ENCODE measurements at regions not wholly inside any gene's neighbourhood (a gene's known extent, or its start where the extent isn't known, plus 50 kb on each side); places are given as distances from the start of the nearest gene placed in this dataset.

GRCh38 chr2:236805800-236806531 lies 236.3 kb downstream of the ACKR3 start:
- H3K27ac ChIP-seq: no peak overlapping the region
- no peaks in the 10 kb centered on the region for H3K36me3 ChIP-seq
- no peak overlapping the region for H3K4me3 ChIP-seq
- TF ChIP-seq POLR2A (IDR thresholded peaks at IDR 0.05) (no peak), CTCF (IDR thresholded peaks at IDR 0.05) (no peak), POLR2AphosphoS5 (IDR thresholded peaks at IDR 0.05) (no peak), EP300 (IDR thresholded peaks at IDR 0.05) (no peak)
- peaks cover 0 to 10% (median 0%) of the 10 kb centered on the region in 4 donors for H3K9me3 ChIP-seq
- DNase-seq: no peak
- H3K4me1 ChIP-seq: peaks cover 0 to 4% (median 0%) of the 10 kb centered on the region in 4 donors
- H3K27me3 ChIP-seq: no peaks in the 10 kb centered on the region
- 68 to 73% methylated on average over 6 of the region's 6 CpGs for WGBS, 2 donors
- intact Hi-C loops (cut with DNase I): no loop called here

GRCh38 chr2:236809716-236810115 lies 240.1 kb downstream of the ACKR3 start:
- intact Hi-C loops (cut with DNase I): no loop called here
- Histone ChIP-seq H3K9me3 (peaks cover 0 to 10% (median 0%) of the 10 kb centered on the region in 4 donors), H3K4me1 (peaks cover 0 to 4% (median 0%) of the 10 kb centered on the region in 4 donors), H3K27ac (no peak overlapping the region), H3K36me3 (no peaks in the 10 kb centered on the region), H3K4me3 (no peak overlapping the region), H3K27me3 (no peaks in the 10 kb centered on the region)
- no peak for DNase-seq
- 86 to 96% methylated on average over 1 of the region's 1 CpG for WGBS, 2 donors
- TF ChIP-seq POLR2A (IDR thresholded peaks at IDR 0.05): no peak
- TF ChIP-seq CTCF (IDR thresholded peaks at IDR 0.05): no peak
- no peak for TF ChIP-seq POLR2AphosphoS5 (IDR thresholded peaks at IDR 0.05)
- TF ChIP-seq EP300 (IDR thresholded peaks at IDR 0.05): no peak

GRCh38 chr2:236811062-236811656 lies 241.5 kb downstream of the ACKR3 start:
- Histone ChIP-seq H3K27me3 (no peaks in the 10 kb centered on the region), H3K4me1 (no peaks in the 10 kb centered on the region), H3K9me3 (peaks cover 0 to 10% (median 0%) of the 10 kb centered on the region in 4 donors), H3K4me3 (no peak overlapping the region), H3K27ac (no peak overlapping the region), H3K36me3 (no peaks in the 10 kb centered on the region)
- DNase-seq: no peak
- WGBS, 2 donors: 84 to 90% methylated on average over 4 of the region's 4 CpGs
- intact Hi-C loops (cut with DNase I): no loop called here
- TF ChIP-seq EP300 (IDR thresholded peaks at IDR 0.05) (no peak), POLR2A (IDR thresholded peaks at IDR 0.05) (no peak), POLR2AphosphoS5 (IDR thresholded peaks at IDR 0.05) (no peak), CTCF (IDR thresholded peaks at IDR 0.05) (no peak)

GRCh38 chr2:236813766-236814165 lies 244.1 kb downstream of the ACKR3 start:
- Histone ChIP-seq H3K9me3 (peaks cover 0 to 4% (median 0%) of the 10 kb centered on the region in 4 donors), H3K4me3 (no peak overlapping the region), H3K27ac (no peak overlapping the region), H3K4me1 (no peaks in the 10 kb centered on the region), H3K36me3 (no peaks in the 10 kb centered on the region), H3K27me3 (no peaks in the 10 kb centered on the region)
- TF ChIP-seq POLR2A (IDR thresholded peaks at IDR 0.05): no peak
- no peak for TF ChIP-seq POLR2AphosphoS5 (IDR thresholded peaks at IDR 0.05)
- no peak for TF ChIP-seq EP300 (IDR thresholded peaks at IDR 0.05)
- DNase-seq: no peak
- 16 to 49% methylated on average over 4 of the region's 4 CpGs for WGBS, 2 donors
- intact Hi-C loops (cut with DNase I): no loop called here

- Histone ChIP-seq H3K27me3 (no peaks in the 10 kb centered on the region), H3K36me3 (no peaks in the 10 kb centered on the region), H3K4me3 (no peak overlapping the region), H3K9me3 (peaks cover 0 to 4% (median 0%) of the 10 kb centered on the region in 4 donors), H3K4me1 (no peaks in the 10 kb centered on the region), H3K27ac (no peak overlapping the region)
- 34 to 78% methylated on average over 4 of the region's 4 CpGs for WGBS, 2 donors
- no peak for DNase-seq
- intact Hi-C loops (cut with DNase I): no loop called here
- TF ChIP-seq EP300 (IDR thresholded peaks at IDR 0.05) (no peak), POLR2A (IDR thresholded peaks at IDR 0.05) (no peak), POLR2AphosphoS5 (IDR thresholded peaks at IDR 0.05) (no peak), CTCF (IDR thresholded peaks at IDR 0.05) (no peak)
Observed at GRCh38 chr2:236814593-236814992, 245.0 kb downstream of the ACKR3 start.
